Activated CD4-positive, alpha-beta memory T cell treated with anti-CD3 and anti-CD28 coated beads, Interleukin-2, amount 10 ng/mL, durations not matched to agents 7 days and 5 days (primary cell): ENCODE measurements at regions not wholly inside any gene's neighbourhood (a gene's known extent, or its start where the extent isn't known, plus 50 kb on each side); places are given as distances from the start of the nearest gene placed in this dataset.
"Not testable (repeated sequence)": the region's sequence is repeated elsewhere in the genome, so short reads cannot be mapped to it uniquely, and the experiment has no call there.

Experiments used
- CTCF ChIA-PET: fragments of 350-600 bp; sonication (Branson Sonifier 250); formaldehyde crosslinking; loops from one replicate; lab custom pipeline; 2021; ENCODE audit warnings: antibody characterized with exemption, inconsistent platforms; lab: Charles Lee
- POLR2A ChIA-PET: fragments of 350-600 bp; sonication (Branson Sonifier 250); formaldehyde crosslinking; loops from one replicate; lab custom pipeline; 2021; ENCODE audit warnings: antibody characterized with exemption; lab: Charles Lee
- DNase-seq: peaks from one replicate; pipeline ENCODE4 v3.0.0-alpha.2; 2020
- H3K27ac Mint-ChIP-seq: one replicate; pipeline ENCODE4 v1.8.0; 2021; ENCODE audit warnings: mild to moderate bottlenecking, mixed read lengths
- H3K27me3 Mint-ChIP-seq: one replicate; pipeline ENCODE4 v1.8.0; 2021; ENCODE audit warnings: mixed read lengths
- H3K36me3 Mint-ChIP-seq: one replicate; pipeline ENCODE4 v1.8.0; 2021; ENCODE audit warnings: low read depth, mixed read lengths
- H3K4me1 Mint-ChIP-seq: one replicate; pipeline ENCODE4 v1.8.0; 2021; ENCODE audit warnings: mixed read lengths
- H3K4me3 Mint-ChIP-seq: one replicate; pipeline ENCODE4 v1.8.0; 2021; ENCODE audit warnings: mild to moderate bottlenecking, mixed read lengths
- H3K9me3 Mint-ChIP-seq: one replicate; pipeline ENCODE4 v1.8.0; 2021; ENCODE audit warnings: mixed read lengths

DNA sequence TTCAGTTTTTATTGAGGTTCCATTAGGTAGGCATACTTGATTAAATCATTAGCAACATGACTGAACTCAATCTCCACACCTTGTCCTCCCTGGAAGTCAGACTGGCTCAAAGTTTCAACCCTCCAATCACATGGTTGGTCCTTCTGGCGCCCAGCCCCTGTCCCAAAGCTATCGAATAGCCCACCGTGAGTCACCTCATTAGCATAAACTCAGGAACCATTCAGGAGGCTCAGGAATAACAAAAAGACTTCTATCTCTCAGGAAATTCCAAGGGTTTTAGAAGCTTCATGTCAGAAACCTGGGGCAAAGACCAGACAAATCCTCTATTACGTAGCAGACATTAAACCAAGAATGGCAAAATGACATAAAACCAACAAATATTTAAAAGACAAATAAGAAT is 78.6 kb downstream of the RGS2 start:
- H3K4me1 Mint-ChIP-seq = no peaks in the 10 kb centered on the region
- H3K27me3 Mint-ChIP-seq = no peaks in the 10 kb centered on the region
- H3K36me3 Mint-ChIP-seq = no peaks in the 10 kb centered on the region
- no peak overlapping the region for H3K4me3 Mint-ChIP-seq
- DNase-seq = no peak
- H3K27ac Mint-ChIP-seq = no peak overlapping the region
- CTCF ChIA-PET = no interaction called here
- POLR2A ChIA-PET = no interaction called here
- no peaks in the 10 kb centered on the region for H3K9me3 Mint-ChIP-seq

DNA sequence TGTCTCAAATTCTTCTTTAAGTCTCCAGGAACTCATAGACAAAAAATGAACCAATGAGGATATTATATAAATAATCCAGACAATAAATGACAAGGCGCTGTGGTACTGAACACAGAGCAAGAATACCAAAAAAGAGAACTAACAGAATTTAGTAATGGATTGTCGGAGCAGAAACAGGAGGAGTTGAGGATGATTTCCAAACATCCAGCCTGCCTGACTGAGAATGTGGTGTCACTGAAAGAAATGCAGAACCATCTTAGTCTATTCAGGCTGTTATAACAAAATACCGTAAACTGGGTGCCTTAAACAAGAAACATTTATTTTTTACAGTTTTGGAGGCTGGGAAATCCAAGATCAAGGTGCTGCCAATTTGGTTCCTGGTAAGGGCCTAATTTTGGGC is 79.7 kb downstream of the RGS2 start:
- no peaks in the 10 kb centered on the region for H3K9me3 Mint-ChIP-seq
- H3K4me3 Mint-ChIP-seq = no peak overlapping the region
- H3K36me3 Mint-ChIP-seq = no peaks in the 10 kb centered on the region
- H3K4me1 Mint-ChIP-seq = no peaks in the 10 kb centered on the region
- H3K27me3 Mint-ChIP-seq = no peaks in the 10 kb centered on the region
- ChIA-PET CTCF (no interaction called here), POLR2A (no interaction called here)
- no peak overlapping the region for H3K27ac Mint-ChIP-seq
- DNase-seq = no peak

DNA sequence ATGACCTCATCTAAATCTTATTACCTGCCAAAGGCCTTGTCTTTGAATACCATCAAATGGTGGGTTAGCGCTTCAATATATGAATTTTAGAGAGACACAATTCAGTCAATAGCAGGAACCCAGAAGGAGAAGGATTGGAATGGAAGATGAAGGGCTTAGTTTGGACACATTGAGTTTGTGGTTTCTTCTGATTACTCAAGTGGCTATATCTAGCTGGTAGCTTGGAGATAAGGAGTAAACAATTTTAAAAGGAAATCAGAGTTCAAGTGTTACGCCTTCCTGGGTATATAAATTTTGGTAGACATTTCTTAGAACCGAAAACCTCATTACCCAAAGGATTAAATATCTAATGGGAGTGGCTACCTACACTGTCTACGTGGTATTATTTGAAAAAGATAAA is 80.2 kb downstream of the RGS2 start:
- no peak for DNase-seq
- Mint-ChIP-seq H3K36me3 (no peaks in the 10 kb centered on the region), H3K9me3 (no peaks in the 10 kb centered on the region), H3K27me3 (no peaks in the 10 kb centered on the region), H3K4me3 (no peak overlapping the region), H3K4me1 (no peaks in the 10 kb centered on the region), H3K27ac (no peak overlapping the region)
- ChIA-PET POLR2A (no interaction called here), CTCF (no interaction called here)

GRCh38 chr1:192890134-192890533 is 81.3 kb downstream of the RGS2 start:
- DNase-seq = no peak
- no peaks in the 10 kb centered on the region for H3K36me3 Mint-ChIP-seq
- no peaks in the 10 kb centered on the region for H3K4me1 Mint-ChIP-seq
- H3K4me3 Mint-ChIP-seq = no peak overlapping the region
- ChIA-PET POLR2A (no interaction called here), CTCF (interaction anchor here (0.6 kb wide), 1 partner anchor 279 kb away, joined by 4 read pairs; no protein-coding TSS in a partner anchor)
- H3K27ac Mint-ChIP-seq = no peak overlapping the region
- H3K27me3 Mint-ChIP-seq = no peaks in the 10 kb centered on the region
- H3K9me3 Mint-ChIP-seq = no peaks in the 10 kb centered on the region

DNA sequence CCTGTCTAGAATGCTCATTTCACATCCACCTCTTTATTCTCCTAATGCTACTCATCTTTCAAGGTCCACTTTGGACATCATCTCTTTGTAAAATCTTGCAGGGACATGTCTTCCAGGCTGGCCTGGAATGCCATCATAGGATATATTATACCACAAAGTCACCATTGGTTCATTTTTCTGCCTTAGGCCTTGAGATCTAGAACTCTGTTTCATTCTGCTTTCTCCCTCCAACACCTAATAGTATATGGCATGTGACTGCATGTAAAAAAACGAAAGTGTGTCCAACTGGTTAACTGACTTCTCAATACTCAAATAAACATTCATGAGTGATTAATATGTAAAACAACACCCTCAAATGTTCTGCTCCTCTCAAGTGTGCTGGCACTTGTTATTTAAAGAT is 84.1 kb downstream of the RGS2 start:
- no peaks in the 10 kb centered on the region for H3K36me3 Mint-ChIP-seq
- peaks cover 2% of the 10 kb centered on the region for H3K27me3 Mint-ChIP-seq
- H3K27ac Mint-ChIP-seq = no peak overlapping the region
- H3K4me3 Mint-ChIP-seq = no peak overlapping the region
- POLR2A ChIA-PET = no interaction called here
- no peaks in the 10 kb centered on the region for H3K4me1 Mint-ChIP-seq
- DNase-seq = no peak
- CTCF ChIA-PET = no interaction called here
- no peaks in the 10 kb centered on the region for H3K9me3 Mint-ChIP-seq

DNA sequence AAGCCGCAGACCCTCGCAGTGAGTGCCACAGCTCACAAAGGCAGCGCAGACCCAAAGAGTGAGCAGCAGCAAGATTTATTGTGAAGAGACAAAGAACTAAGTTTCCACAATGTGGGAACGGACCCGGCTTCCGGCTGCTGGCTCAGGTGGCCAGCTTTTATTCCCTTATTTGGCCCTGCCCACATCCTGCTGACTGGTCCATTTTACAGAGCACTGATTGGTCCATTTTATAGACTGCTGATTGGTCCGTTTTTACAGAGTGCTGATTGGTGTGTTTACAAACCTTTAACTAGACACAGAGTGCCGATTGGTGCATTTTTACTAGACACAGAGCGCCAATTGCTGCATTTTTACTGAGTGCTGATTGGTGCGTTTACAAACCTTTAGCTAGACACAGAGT is 86.6 kb downstream of the RGS2 start:
- H3K27me3 Mint-ChIP-seq, H3K27ac Mint-ChIP-seq, POLR2A ChIA-PET, H3K4me1 Mint-ChIP-seq, CTCF ChIA-PET, H3K4me3 Mint-ChIP-seq, DNase-seq, H3K36me3 Mint-ChIP-seq, H3K9me3 Mint-ChIP-seq: not testable (repeated sequence)

GRCh38 chr1:192896376-192896775 is 87.5 kb downstream of the RGS2 start:
- no peak for DNase-seq
- Mint-ChIP-seq H3K27me3 (peaks cover 2% of the 10 kb centered on the region), H3K4me3 (no peak overlapping the region), H3K27ac (no peak overlapping the region), H3K36me3 (no peaks in the 10 kb centered on the region), H3K4me1 (no peaks in the 10 kb centered on the region), H3K9me3 (no peaks in the 10 kb centered on the region)
- ChIA-PET CTCF (no interaction called here), POLR2A (no interaction called here)

- DNase-seq = no peak
- H3K27ac Mint-ChIP-seq = no peak overlapping the region
- no peaks in the 10 kb centered on the region for H3K9me3 Mint-ChIP-seq
- peaks cover 2% of the 10 kb centered on the region for H3K27me3 Mint-ChIP-seq
- no peak overlapping the region for H3K4me3 Mint-ChIP-seq
- no peaks in the 10 kb centered on the region for H3K4me1 Mint-ChIP-seq
- POLR2A ChIA-PET = no interaction called here
- CTCF ChIA-PET = no interaction called here
- no peaks in the 10 kb centered on the region for H3K36me3 Mint-ChIP-seq
Measured at GRCh38 chr1:192901500-192901899, 92.7 kb downstream of the RGS2 start.

GRCh38 chr1:192903142-192903541 is 94.3 kb downstream of the RGS2 start:
- Mint-ChIP-seq H3K27me3 (no peaks in the 10 kb centered on the region), H3K4me3 (no peak overlapping the region), H3K4me1 (no peaks in the 10 kb centered on the region), H3K9me3 (no peaks in the 10 kb centered on the region), H3K27ac (no peak overlapping the region), H3K36me3 (no peaks in the 10 kb centered on the region)
- ChIA-PET CTCF (no interaction called here), POLR2A (no interaction called here)
- DNase-seq = no peak

DNA sequence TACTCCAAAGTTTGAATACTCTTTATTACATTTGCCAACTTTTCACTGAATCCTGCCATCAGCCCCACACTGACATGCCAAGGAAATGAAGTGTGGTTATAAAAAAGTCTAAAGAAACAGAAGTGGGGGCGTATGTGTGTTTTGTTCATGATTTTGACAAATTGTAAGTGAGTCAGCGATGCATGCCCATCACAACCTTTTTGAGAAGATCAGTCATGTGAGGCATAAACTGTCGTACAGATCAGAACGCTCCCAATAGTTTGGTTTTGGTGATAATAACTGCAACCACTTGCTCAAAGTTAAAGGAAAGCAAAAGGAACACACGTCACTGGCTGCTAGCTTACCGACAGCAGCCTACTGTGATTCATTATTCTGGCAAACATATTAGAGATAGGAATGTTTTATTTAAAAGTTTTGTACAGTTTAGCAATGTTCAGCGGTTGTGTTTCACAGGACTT is 95.6 kb downstream of the RGS2 start:
- POLR2A ChIA-PET = no interaction called here
- H3K4me1 Mint-ChIP-seq = no peaks in the 10 kb centered on the region
- no peaks in the 10 kb centered on the region for H3K27me3 Mint-ChIP-seq
- no peak for DNase-seq
- H3K9me3 Mint-ChIP-seq = no peaks in the 10 kb centered on the region
- H3K36me3 Mint-ChIP-seq = no peaks in the 10 kb centered on the region
- CTCF ChIA-PET = no interaction called here
- no peak overlapping the region for H3K27ac Mint-ChIP-seq
- H3K4me3 Mint-ChIP-seq = no peak overlapping the region

DNA sequence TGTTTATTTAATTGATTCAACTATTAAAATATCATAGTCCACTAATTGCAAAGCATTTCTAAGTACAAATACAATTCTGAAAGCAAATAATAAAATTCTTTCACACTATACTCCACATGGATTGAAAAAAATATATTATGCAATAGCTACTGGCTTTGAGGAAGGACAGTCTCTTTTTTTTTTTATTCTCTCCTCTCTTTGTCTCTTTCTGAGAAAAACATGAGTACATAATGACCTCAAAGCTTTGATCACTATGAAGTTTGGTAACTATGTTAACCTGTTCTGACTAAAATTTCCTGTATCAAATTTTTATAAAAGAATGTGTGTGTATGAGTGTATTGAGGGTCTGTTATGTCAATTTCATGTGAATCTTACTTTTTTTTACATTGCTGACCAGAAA is 96.2 kb downstream of the RGS2 start:
- no peak overlapping the region for H3K27ac Mint-ChIP-seq
- peaks cover 2% of the 10 kb centered on the region for H3K9me3 Mint-ChIP-seq
- H3K4me1 Mint-ChIP-seq = no peaks in the 10 kb centered on the region
- H3K36me3 Mint-ChIP-seq = no peaks in the 10 kb centered on the region
- ChIA-PET CTCF (no interaction called here), POLR2A (no interaction called here)
- no peak for DNase-seq
- no peaks in the 10 kb centered on the region for H3K27me3 Mint-ChIP-seq
- no peak overlapping the region for H3K4me3 Mint-ChIP-seq

DNA sequence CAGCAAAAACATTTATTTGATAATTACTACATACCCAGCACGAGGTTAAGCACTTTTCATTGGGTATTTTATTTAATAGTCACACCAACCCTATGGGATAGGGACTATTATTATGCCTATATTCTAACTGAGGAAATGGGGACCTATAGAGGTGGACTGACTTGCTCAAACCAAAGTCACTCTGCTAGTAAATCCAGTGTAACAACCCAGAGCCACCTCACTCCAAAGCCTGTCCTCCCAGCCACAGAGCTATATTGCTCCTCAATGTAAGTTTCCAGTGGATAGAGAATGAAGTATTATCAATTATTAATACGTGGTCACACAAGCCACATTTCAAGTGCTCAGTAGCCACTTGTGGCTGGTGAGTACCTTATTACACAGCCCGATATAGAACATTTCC is 97.5 kb downstream of the RGS2 start:
- no peaks in the 10 kb centered on the region for H3K36me3 Mint-ChIP-seq
- no peak for DNase-seq
- no peaks in the 10 kb centered on the region for H3K27me3 Mint-ChIP-seq
- no peak overlapping the region for H3K27ac Mint-ChIP-seq
- no peaks in the 10 kb centered on the region for H3K4me1 Mint-ChIP-seq
- peaks cover 2% of the 10 kb centered on the region for H3K9me3 Mint-ChIP-seq
- CTCF ChIA-PET = no interaction called here
- POLR2A ChIA-PET = no interaction called here
- no peak overlapping the region for H3K4me3 Mint-ChIP-seq

DNA sequence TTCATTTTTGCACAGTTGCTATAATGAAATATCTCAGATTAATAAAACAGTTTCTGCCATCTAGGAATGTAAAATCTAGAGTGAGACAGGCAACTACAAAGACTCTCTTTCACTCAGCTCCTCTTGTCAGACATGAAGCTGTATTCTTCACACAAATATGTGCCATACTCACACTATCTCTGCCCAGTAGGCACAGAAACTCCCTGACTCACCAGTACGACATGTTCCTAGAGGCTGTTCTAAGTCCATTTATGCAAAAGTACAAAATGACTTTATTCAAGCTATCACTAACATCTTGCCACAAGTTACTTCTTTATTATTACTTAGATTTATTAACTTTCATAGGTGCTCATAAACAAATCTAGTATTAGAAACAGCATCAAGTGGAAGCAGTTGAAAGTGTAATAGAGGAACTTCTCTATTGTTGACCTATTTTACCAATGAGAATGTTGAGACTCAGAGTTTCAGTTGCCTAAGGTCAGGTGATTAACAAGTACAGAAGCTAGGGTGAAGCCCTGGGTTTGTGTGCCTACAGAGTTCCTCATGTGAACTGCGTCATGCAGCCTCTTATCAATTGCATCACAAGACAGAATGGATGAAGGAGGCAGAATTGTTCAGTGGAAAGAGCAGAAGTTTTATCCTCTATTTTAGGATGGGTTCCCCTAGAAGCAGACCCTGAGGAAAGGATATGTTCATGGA is 98.9 kb downstream of the RGS2 start:
- ChIA-PET POLR2A (no interaction called here), CTCF (no interaction called here)
- Mint-ChIP-seq H3K27ac (no peak overlapping the region), H3K36me3 (no peaks in the 10 kb centered on the region), H3K27me3 (no peaks in the 10 kb centered on the region), H3K9me3 (peaks cover 2% of the 10 kb centered on the region), H3K4me1 (no peaks in the 10 kb centered on the region), H3K4me3 (no peak overlapping the region)
- DNase-seq = no peak

DNA sequence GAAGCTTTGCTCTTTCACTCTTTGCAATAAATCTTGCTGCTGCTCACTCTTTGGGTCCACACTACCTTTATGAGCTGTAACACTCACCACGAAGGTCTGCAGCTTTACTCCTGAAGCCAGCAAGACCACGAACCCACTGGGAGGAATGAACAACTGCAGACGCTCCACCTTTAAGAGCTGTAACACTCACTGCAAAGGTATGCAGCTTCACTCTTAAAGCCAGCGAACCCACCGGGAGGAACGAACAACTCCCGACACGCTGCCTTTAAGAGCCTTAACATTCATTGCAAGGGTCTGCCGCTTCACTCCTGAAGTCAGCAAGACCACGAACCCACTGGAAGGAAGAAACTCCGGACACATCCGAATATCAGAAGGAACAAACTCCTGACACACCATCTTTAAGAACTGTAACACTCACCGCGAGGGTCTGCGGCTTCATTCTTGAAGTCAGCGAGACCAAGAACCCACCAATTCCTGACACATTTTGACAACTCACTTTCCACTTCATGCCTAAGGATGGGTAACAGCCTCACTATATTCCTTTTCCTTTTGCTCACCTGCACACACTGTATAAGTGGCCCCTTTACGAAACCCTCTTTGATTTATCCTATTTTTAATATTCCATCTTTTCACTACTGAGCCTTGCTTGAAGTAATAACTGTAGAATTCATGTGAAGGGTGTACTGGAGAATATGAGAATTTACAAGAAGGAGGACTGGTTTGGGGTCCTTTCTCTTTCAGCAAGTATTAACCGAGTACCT is 103.2 kb downstream of the RGS2 start:
- H3K27ac Mint-ChIP-seq, H3K4me3 Mint-ChIP-seq, H3K9me3 Mint-ChIP-seq, H3K36me3 Mint-ChIP-seq, H3K4me1 Mint-ChIP-seq, POLR2A ChIA-PET, CTCF ChIA-PET, DNase-seq, H3K27me3 Mint-ChIP-seq: not testable (repeated sequence)
